Tibial nerve (tissue), 4 donors: ENCODE measurements at regions not wholly inside any gene's neighbourhood (a gene's known extent, or its start where the extent isn't known, plus 50 kb on each side); places are given as distances from the start of the nearest gene placed in this dataset.

Experiments
- EP300 ChIP-seq, 2 donors: sonication (generic); formaldehyde crosslinking; IDR thresholded peaks; one replicate each; pipeline ENCODE4 v1.6.1; 2017; ENCODE audit warnings: antibody characterized with exemption in 2 of 2, mild to moderate bottlenecking in 1 of 2
- POLR2A ChIP-seq, 2 donors: fragments of 450-650 bp; IDR thresholded peaks; one replicate each; pipeline ENCODE4 v1.6.1; 2017; ENCODE audit warnings: antibody characterized with exemption in 2 of 2, mild to moderate bottlenecking in 2 of 2, moderate library complexity in 2 of 2
- TF ChIP-seq, protein P1 (sequence below), 5 experiments: fragments of 200-600 bp in 3 of 5; fragments of 450-650 bp in 2 of 5; sonication (generic) in 3 of 5; IDR thresholded peaks; one replicate each; pipeline ENCODE4 v1.5.1; 2016 to 2019; ENCODE audit warnings: antibody characterized with exemption in 5 of 5, mild to moderate bottlenecking in 3 of 5, moderate library complexity in 2 of 5

- TF ChIP-seq EP300 (IDR thresholded peaks at IDR 0.05), result no peak
- TF ChIP-seq, protein P1, sequence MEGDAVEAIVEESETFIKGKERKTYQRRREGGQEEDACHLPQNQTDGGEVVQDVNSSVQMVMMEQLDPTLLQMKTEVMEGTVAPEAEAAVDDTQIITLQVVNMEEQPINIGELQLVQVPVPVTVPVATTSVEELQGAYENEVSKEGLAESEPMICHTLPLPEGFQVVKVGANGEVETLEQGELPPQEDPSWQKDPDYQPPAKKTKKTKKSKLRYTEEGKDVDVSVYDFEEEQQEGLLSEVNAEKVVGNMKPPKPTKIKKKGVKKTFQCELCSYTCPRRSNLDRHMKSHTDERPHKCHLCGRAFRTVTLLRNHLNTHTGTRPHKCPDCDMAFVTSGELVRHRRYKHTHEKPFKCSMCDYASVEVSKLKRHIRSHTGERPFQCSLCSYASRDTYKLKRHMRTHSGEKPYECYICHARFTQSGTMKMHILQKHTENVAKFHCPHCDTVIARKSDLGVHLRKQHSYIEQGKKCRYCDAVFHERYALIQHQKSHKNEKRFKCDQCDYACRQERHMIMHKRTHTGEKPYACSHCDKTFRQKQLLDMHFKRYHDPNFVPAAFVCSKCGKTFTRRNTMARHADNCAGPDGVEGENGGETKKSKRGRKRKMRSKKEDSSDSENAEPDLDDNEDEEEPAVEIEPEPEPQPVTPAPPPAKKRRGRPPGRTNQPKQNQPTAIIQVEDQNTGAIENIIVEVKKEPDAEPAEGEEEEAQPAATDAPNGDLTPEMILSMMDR (IDR thresholded peaks at IDR 0.05), result no peak
- no peak for TF ChIP-seq POLR2A (IDR thresholded peaks at IDR 0.05)
Measured at GRCh38 chr11:15318814-15319213, 204.1 kb downstream of the INSC start.
